Neural crest cell (in vitro differentiated cells): ENCODE measurements at regions not wholly inside any gene's neighbourhood (a gene's known extent, or its start where the extent isn't known, plus 50 kb on each side); places are given as distances from the start of the nearest gene placed in this dataset.

Source experiments
- DNase-seq: peaks from one replicate; pipeline ENCODE4 v3.0.0; 2021; ENCODE audit warnings: low read depth, mixed read lengths, low spot score
- H3K27ac Mint-ChIP-seq: one replicate; pipeline ENCODE4 v1.8.0; 2021; ENCODE audit warnings: mild to moderate bottlenecking, mixed read lengths; ENCODE audit not compliant: unreplicated experiment
- H3K27me3 Mint-ChIP-seq: 2 replicates; pipeline ENCODE4 v1.8.0; 2021; ENCODE audit warnings: low read depth, mild to moderate bottlenecking, mixed read lengths
- H3K36me3 Mint-ChIP-seq: 2 replicates; pipeline ENCODE4 v1.8.0; 2021; ENCODE audit warnings: low read depth, mild to moderate bottlenecking, mixed read lengths
- H3K4me1 Mint-ChIP-seq: 2 replicates; pipeline ENCODE4 v1.8.0; 2021; ENCODE audit warnings: mixed read lengths
- H3K4me3 Mint-ChIP-seq: one replicate; pipeline ENCODE4 v1.8.0; 2021; ENCODE audit warnings: mild to moderate bottlenecking, mixed read lengths
- H3K9me3 Mint-ChIP-seq: 2 replicates; pipeline ENCODE4 v1.8.0; 2021; ENCODE audit warnings: mixed read lengths
- CTCF ChIP-seq: fragments of 200-600 bp; sonication (generic); conservative IDR thresholded peaks from 2 replicates; pipeline ENCODE4 v1.5.0; 2021; ENCODE audit warnings: antibody characterized with exemption, mild to moderate bottlenecking

- no peak overlapping the region for H3K27ac Mint-ChIP-seq
- no peak for DNase-seq
- peaks cover 24% of the 10 kb centered on the region for H3K4me1 Mint-ChIP-seq
- no peak for TF ChIP-seq CTCF
- no peak overlapping the region for H3K4me3 Mint-ChIP-seq
- no peaks in the 10 kb centered on the region for H3K9me3 Mint-ChIP-seq
- H3K27me3 Mint-ChIP-seq = peaks cover 6% of the 10 kb centered on the region
- no peaks in the 10 kb centered on the region for H3K36me3 Mint-ChIP-seq
These were observed 86.5 kb downstream of the CD164 start for GRCh38 chr6:109295774-109296156.

GRCh38 chr6:109295109-109295773, 87.0 kb downstream of the CD164 start:
- DNase-seq = no peak
- H3K36me3 Mint-ChIP-seq = no peaks in the 10 kb centered on the region
- H3K27me3 Mint-ChIP-seq = peaks cover 6% of the 10 kb centered on the region
- TF ChIP-seq CTCF = no peak
- no peaks in the 10 kb centered on the region for H3K9me3 Mint-ChIP-seq
- H3K4me3 Mint-ChIP-seq = no peak overlapping the region
- H3K4me1 Mint-ChIP-seq = peaks cover 24% of the 10 kb centered on the region
- H3K27ac Mint-ChIP-seq = no peak overlapping the region

- Mint-ChIP-seq H3K36me3 (no peaks in the 10 kb centered on the region), H3K27me3 (peaks cover 7% of the 10 kb centered on the region), H3K27ac (no peak overlapping the region), H3K9me3 (no peaks in the 10 kb centered on the region), H3K4me3 (no peak overlapping the region), H3K4me1 (peaks cover 24% of the 10 kb centered on the region)
- DNase-seq = no peak
- TF ChIP-seq CTCF = no peak
These were observed 89.2 kb downstream of the CD164 start for GRCh38 chr6:109292983-109293586.

GRCh38 chr6:109292420-109292819, 89.8 kb downstream of the CD164 start:
- no peaks in the 10 kb centered on the region for H3K36me3 Mint-ChIP-seq
- no peak for DNase-seq
- H3K4me1 Mint-ChIP-seq = peaks cover 24% of the 10 kb centered on the region
- H3K27ac Mint-ChIP-seq = no peak overlapping the region
- H3K27me3 Mint-ChIP-seq = peaks cover 10% of the 10 kb centered on the region
- no peak overlapping the region for H3K4me3 Mint-ChIP-seq
- no peaks in the 10 kb centered on the region for H3K9me3 Mint-ChIP-seq
- no peak for TF ChIP-seq CTCF

- H3K27ac Mint-ChIP-seq = no peak overlapping the region
- H3K36me3 Mint-ChIP-seq = no peaks in the 10 kb centered on the region
- H3K4me1 Mint-ChIP-seq = peaks cover 24% of the 10 kb centered on the region
- H3K9me3 Mint-ChIP-seq = no peaks in the 10 kb centered on the region
- no peak for DNase-seq
- no peak for TF ChIP-seq CTCF
- H3K27me3 Mint-ChIP-seq = peaks cover 9% of the 10 kb centered on the region
- H3K4me3 Mint-ChIP-seq = no peak overlapping the region
These were observed 90.4 kb downstream of the CD164 start for GRCh38 chr6:109291902-109292301.
